ENCODE measurements at regions not wholly inside any gene's neighbourhood (a gene's known extent, or its start where the extent isn't known, plus 50 kb on each side); places are given as distances from the start of the nearest gene placed in this dataset.

DNA sequence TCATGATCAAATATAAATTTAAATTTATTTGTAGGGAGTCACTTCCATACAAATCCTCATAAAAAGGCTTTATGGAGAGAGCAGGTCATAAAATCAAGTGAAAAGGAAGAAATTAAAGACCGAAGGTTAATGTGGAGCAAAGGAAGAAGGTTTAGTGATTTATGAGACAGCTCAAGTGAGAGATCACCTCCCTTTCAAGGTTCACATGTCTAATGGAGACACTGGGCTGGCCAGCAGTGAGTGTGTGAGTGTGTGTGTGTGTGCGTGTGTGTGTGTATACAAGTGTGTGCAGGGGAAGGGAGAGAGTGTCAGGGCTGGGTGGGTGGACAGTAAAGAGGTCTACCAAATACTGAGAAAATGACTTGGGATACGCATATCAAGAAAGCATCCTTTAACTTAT, 251.2 kb downstream of the FAT3 start:
- Histone ChIP-seq H4K5ac (ENCODE audit: insufficient read length, low read depth, low read length) (no peak overlapping the region), H3K4ac (replicated peaks; ENCODE audit: insufficient read length, low read depth, low read length) (no peak overlapping the region), H3K4me2 (ENCODE audit: insufficient read depth in 1 of 2, low read depth in 2 of 2, low read length in 2 of 2) (no peak overlapping the region), H2BK20ac (ENCODE audit: low read length) (no peak overlapping the region), H3K79me1 (ENCODE audit: low read depth, low read length) (no peaks in the 10 kb centered on the region; the same call in 1 of the 2 replicates), H3K36me3 (ENCODE audit: control insufficient read depth in 2 of 4, insufficient read depth in 4 of 4, low read length in 3 of 4) (no peaks in the 10 kb centered on the region), H3K9ac (replicated peaks in 1 of 4; ENCODE audit: extremely low read depth in 1 of 4, low read depth in 3 of 4, low read length in 3 of 4) (no peak overlapping the region), H2BK15ac (ENCODE audit: low read length) (no peak overlapping the region), H4K20me1 (replicated peaks in 1 of 2; ENCODE audit: control insufficient read depth in 1 of 2, insufficient read depth in 2 of 2, low read length in 2 of 2) (peaks cover 0 to 1% of the 10 kb centered on the region in 2 experiments), H3K18ac (ENCODE audit: extremely low read depth, low read length) (no peak overlapping the region), H3K79me2 (ENCODE audit: control insufficient read depth in 1 of 2, insufficient read depth in 2 of 2, low read length in 2 of 2) (no peaks in the 10 kb centered on the region), H3K27me3 (replicated peaks in 1 of 4; ENCODE audit: control insufficient read depth in 3 of 4, extremely low read depth in 1 of 4, insufficient read depth in 3 of 4, low read length in 3 of 4) (no peaks in the 10 kb centered on the region), H3K23ac (ENCODE audit: insufficient read length) (no peak overlapping the region), H2AK5ac (ENCODE audit: low read depth, low read length) (no peak overlapping the region), H2BK120ac (replicated peaks; ENCODE audit: low read depth, low read length) (no peak overlapping the region), H3K14ac (ENCODE audit: insufficient read length) (no peak overlapping the region), H4K91ac (replicated peaks; ENCODE audit: insufficient read length, low read length) (no peak overlapping the region), H2AFZ (ENCODE audit: low read length) (no peak overlapping the region), H3K27ac (ENCODE audit: low read depth, low read length) (no peak overlapping the region), H3K23me2 (ENCODE audit: low read depth, low read length) (no peaks in the 10 kb centered on the region), H2BK12ac (ENCODE audit: low read depth, low read length) (no peak overlapping the region), H4K8ac (ENCODE audit: extremely low read depth, insufficient read depth, low read length) (no peak overlapping the region), H3K56ac (replicated peaks; ENCODE audit: insufficient read length, low read depth, low read length) (no peak overlapping the region), H3K4me3 (ENCODE audit: extremely low read depth in 1 of 4, insufficient read depth in 2 of 4, low read depth in 3 of 4, low read length in 4 of 4) (no peak overlapping the region), H3K4me1 (replicated peaks in 1 of 4; ENCODE audit: control insufficient read depth in 3 of 4, insufficient read depth in 4 of 4, low read length in 3 of 4) (no peaks in the 10 kb centered on the region), H2BK5ac (ENCODE audit: low read depth, low read length) (no peak overlapping the region), H3K9me3 (ENCODE audit: insufficient read depth in 2 of 2, low read depth in 1 of 2, low read length in 1 of 2) (no peaks in the 10 kb centered on the region)
- no peak for FAIRE-seq
- no peak for DNase-seq (ENCODE audit: low read depth in 1 of 2, low spot score in 2 of 2)
- 93% methylated on average over 3 of the region's 3 CpGs; no CpG with 5 or more reads in 1 of the 2 experiments for WGBS, 2 experiments (ENCODE audit: extremely low coverage in 1 of 2, insufficient coverage in 1 of 2, insufficient read length in 1 of 2, insufficient replicate concordance in 2 of 2, low coverage in 1 of 2, low lambda C conversion rate in 2 of 2, missing lambda C conversion rate in 1 of 2)
- ChIA-PET CTCF (ENCODE audit: partially characterized antibody) (interaction anchor here (0.6 kb wide), 1 partner anchor 138 kb away, joined by 3 read pairs; no protein-coding TSS in a partner anchor), POLR2A (ENCODE audit: partially characterized antibody) (no interaction called here)
- TF ChIP-seq HDAC6 (IDR thresholded peaks at IDR 0.05; ENCODE audit: low read depth, low read length) = no peak
- TF ChIP-seq SP2 (IDR thresholded peaks at IDR 0.05; ENCODE audit: low read length) = no peak
- no peak for TF ChIP-seq BRCA1 (IDR thresholded peaks at IDR 0.05; ENCODE audit: low read depth, low read length)
- TF ChIP-seq YY1 (IDR thresholded peaks at IDR 0.05; ENCODE audit: low read depth, low read length) = no peak
- TF ChIP-seq GABPA (IDR thresholded peaks at IDR 0.05; ENCODE audit: borderline replicate concordance, insufficient read depth, low read length) = no peak
- TF ChIP-seq, protein P1, sequence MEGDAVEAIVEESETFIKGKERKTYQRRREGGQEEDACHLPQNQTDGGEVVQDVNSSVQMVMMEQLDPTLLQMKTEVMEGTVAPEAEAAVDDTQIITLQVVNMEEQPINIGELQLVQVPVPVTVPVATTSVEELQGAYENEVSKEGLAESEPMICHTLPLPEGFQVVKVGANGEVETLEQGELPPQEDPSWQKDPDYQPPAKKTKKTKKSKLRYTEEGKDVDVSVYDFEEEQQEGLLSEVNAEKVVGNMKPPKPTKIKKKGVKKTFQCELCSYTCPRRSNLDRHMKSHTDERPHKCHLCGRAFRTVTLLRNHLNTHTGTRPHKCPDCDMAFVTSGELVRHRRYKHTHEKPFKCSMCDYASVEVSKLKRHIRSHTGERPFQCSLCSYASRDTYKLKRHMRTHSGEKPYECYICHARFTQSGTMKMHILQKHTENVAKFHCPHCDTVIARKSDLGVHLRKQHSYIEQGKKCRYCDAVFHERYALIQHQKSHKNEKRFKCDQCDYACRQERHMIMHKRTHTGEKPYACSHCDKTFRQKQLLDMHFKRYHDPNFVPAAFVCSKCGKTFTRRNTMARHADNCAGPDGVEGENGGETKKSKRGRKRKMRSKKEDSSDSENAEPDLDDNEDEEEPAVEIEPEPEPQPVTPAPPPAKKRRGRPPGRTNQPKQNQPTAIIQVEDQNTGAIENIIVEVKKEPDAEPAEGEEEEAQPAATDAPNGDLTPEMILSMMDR (IDR thresholded peaks at IDR 0.05; ENCODE audit: control extremely low read depth in 1 of 3, insufficient read depth in 1 of 3, low read depth in 1 of 3, low read length in 3 of 3) = no peak
- no peak for TF ChIP-seq NANOG (IDR thresholded peaks at IDR 0.05; ENCODE audit: insufficient read depth, low read depth, low read length, poor library complexity, severe bottlenecking)
- no peak for TF ChIP-seq HDAC2 (IDR thresholded peaks at IDR 0.05; ENCODE audit: borderline replicate concordance in 1 of 2, low read depth in 2 of 2, low read length in 2 of 2)
- no peak for TF ChIP-seq BACH1 (IDR thresholded peaks at IDR 0.05; ENCODE audit: low read length)
- TF ChIP-seq CHD1 (IDR thresholded peaks at IDR 0.05; ENCODE audit: low read depth, low read length) = no peak
- TF ChIP-seq, protein P2, sequence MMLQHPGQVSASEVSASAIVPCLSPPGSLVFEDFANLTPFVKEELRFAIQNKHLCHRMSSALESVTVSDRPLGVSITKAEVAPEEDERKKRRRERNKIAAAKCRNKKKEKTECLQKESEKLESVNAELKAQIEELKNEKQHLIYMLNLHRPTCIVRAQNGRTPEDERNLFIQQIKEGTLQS (IDR thresholded peaks at IDR 0.05; ENCODE audit: insufficient read depth, low read depth, low read length) = no peak
- no peak for TF ChIP-seq CHD2 (IDR thresholded peaks at IDR 0.05; ENCODE audit: low read length)
